ENCODE measurements at regions not wholly inside any gene's neighbourhood (a gene's known extent, or its start where the extent isn't known, plus 50 kb on each side); places are given as distances from the start of the nearest gene placed in this dataset.
"Not testable (repeated sequence)": the region's sequence is repeated elsewhere in the genome, so short reads cannot be mapped to it uniquely, and the experiment has no call there.

DNA sequence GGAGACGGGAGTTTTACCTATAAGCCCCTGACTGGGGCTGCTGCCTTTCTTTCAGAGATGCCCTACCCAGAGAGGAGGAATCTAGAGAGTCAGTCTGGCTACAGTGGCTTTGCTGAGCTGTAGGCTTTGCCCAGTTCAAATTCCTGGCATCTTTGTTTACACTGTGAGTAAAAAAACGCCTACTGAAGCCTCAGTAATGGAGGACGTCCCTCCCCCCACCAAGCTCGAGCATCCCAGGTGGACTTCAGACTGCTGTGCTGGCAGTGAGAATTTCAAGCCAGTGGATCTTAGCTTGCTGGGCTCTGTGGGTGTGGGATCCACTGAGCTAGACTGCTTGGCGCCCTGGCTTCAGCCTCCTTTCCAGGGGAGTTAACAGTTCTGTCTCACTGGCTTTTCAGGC is 237.1 kb upstream of the NT5E start:
- not testable (repeated sequence) for H3K27me3 ChIP-seq (ENCODE audit: control insufficient read depth in 3 of 3, insufficient read depth in 3 of 3, low read length in 2 of 3); H3K27ac ChIP-seq (ENCODE audit: low read depth in 1 of 2, low read length in 1 of 2); H3K9me3 ChIP-seq (ENCODE audit: control insufficient read depth in 4 of 4, insufficient read depth in 3 of 4, low read length in 3 of 4); H3K4me3 ChIP-seq; DNase-seq; ATAC-seq (ENCODE audit: insufficient read depth, low FRiP score); H3K36me3 ChIP-seq (ENCODE audit: control insufficient read depth in 4 of 4, insufficient read depth in 4 of 4, low read length in 4 of 4); H3K4me1 ChIP-seq (ENCODE audit: control insufficient read depth in 5 of 5, insufficient read depth in 5 of 5, low read length in 5 of 5); H3K9ac ChIP-seq (ENCODE audit: insufficient read depth in 1 of 2, low read length in 2 of 2)
- WGBS, 2 donors, result 34 to 38% methylated on average over 5 of the region's 5 CpGs

DNA sequence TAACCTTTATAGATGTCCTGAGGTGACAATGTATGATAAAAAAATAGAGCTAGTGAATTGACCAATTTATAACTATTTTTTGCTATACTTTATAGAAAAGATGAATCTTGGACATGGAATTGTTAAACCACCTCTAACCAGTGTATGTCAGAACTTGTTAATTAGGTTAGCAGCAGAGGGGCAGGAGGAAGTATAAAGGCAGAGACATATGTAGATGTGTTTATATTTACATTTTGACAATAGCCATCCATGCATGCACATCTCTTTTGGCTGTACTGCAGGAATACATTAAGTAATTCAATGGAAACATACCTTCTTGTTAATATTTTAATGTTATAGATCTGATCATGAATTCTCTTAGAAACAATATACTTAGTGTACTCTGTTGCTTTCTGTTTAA is 254.6 kb upstream of the NT5E start:
- no peak for DNase-seq

DNA sequence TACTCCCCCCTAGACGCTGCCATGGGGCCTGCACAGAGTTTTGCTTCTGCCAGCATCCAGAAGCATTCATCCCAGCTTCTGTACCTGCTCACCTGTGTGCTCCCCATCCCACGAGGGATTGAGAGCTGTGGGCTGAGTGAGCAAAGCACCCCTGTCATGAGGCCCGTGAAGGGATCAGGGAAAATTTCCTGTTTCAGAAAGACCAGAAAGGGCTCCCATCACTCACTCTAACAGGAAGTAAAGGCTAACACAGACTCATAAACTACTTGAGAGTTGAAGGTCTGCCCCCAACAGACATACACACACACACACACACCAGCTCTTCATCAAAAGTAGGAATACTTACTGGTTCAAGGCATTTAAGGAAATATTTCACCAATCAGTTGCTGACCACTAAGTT is 256.5 kb upstream of the NT5E start:
- 46 to 49% methylated on average over 3 of the region's 3 CpGs for WGBS, 2 donors

More for the DNA sequence above, 254.6 kb upstream of the NT5E start:
- Histone ChIP-seq H3K27ac (ENCODE audit: low read depth in 1 of 2, low read length in 1 of 2) (no peak overlapping the region), H3K9ac (ENCODE audit: insufficient read depth in 1 of 2, low read length in 2 of 2) (no peak overlapping the region), H3K9me3 (ENCODE audit: control insufficient read depth in 4 of 4, insufficient read depth in 3 of 4, low read length in 3 of 4) (peaks cover 0 to 5% (median 2%) of the 10 kb centered on the region in 4 donors), H3K4me3 (no peak overlapping the region), H3K4me1 (ENCODE audit: control insufficient read depth in 5 of 5, insufficient read depth in 5 of 5, low read length in 5 of 5) (no peaks in the 10 kb centered on the region), H3K27me3 (ENCODE audit: control insufficient read depth in 3 of 3, insufficient read depth in 3 of 3, low read length in 2 of 3) (no peaks in the 10 kb centered on the region), H3K36me3 (ENCODE audit: control insufficient read depth in 4 of 4, insufficient read depth in 4 of 4, low read length in 4 of 4) (no peaks in the 10 kb centered on the region)
- TF ChIP-seq, protein P1, sequence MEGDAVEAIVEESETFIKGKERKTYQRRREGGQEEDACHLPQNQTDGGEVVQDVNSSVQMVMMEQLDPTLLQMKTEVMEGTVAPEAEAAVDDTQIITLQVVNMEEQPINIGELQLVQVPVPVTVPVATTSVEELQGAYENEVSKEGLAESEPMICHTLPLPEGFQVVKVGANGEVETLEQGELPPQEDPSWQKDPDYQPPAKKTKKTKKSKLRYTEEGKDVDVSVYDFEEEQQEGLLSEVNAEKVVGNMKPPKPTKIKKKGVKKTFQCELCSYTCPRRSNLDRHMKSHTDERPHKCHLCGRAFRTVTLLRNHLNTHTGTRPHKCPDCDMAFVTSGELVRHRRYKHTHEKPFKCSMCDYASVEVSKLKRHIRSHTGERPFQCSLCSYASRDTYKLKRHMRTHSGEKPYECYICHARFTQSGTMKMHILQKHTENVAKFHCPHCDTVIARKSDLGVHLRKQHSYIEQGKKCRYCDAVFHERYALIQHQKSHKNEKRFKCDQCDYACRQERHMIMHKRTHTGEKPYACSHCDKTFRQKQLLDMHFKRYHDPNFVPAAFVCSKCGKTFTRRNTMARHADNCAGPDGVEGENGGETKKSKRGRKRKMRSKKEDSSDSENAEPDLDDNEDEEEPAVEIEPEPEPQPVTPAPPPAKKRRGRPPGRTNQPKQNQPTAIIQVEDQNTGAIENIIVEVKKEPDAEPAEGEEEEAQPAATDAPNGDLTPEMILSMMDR (IDR thresholded peaks at IDR 0.05; ENCODE audit: control extremely low read depth, extremely low read depth), result no peak
- ATAC-seq (ENCODE audit: insufficient read depth, low FRiP score), result no peak

DNA sequence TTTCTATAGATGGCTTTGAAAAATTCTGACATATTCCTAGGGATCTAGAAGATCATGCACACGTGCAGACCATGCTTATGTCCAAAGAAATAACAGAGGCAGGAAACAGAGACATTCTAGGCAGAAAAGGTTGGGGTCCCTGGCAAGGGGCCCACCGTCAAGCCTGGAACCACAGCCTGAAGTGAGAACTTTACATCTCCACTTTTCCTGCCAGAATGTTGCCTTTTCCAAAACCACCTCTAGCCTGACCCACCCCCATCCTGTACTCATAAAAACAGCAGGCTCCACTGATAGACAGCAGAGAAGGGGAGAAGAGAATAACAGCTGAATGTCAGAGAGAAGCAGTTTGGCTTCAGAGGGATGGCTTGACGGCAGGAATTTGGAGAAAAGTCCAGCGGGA is 257.3 kb upstream of the NT5E start:
- H3K27me3 ChIP-seq (ENCODE audit: control insufficient read depth in 3 of 3, insufficient read depth in 3 of 3, low read length in 2 of 3), result no peaks in the 10 kb centered on the region
- ATAC-seq (ENCODE audit: insufficient read depth, low FRiP score), result no peak

More for the DNA sequence above, 256.5 kb upstream of the NT5E start:
- no peaks in the 10 kb centered on the region for H3K27me3 ChIP-seq (ENCODE audit: control insufficient read depth in 3 of 3, insufficient read depth in 3 of 3, low read length in 2 of 3)
- DNase-seq (no peak), ATAC-seq (ENCODE audit: insufficient read depth, low FRiP score) (no peak)
- no peak overlapping the region for H3K9ac ChIP-seq (ENCODE audit: insufficient read depth in 1 of 2, low read length in 2 of 2)
- no peak overlapping the region for H3K4me3 ChIP-seq
- H3K4me1 ChIP-seq (ENCODE audit: control insufficient read depth in 5 of 5, insufficient read depth in 5 of 5, low read length in 5 of 5), result no peaks in the 10 kb centered on the region
- H3K36me3 ChIP-seq (ENCODE audit: control insufficient read depth in 4 of 4, insufficient read depth in 4 of 4, low read length in 4 of 4), result no peaks in the 10 kb centered on the region
- peaks cover 0 to 5% (median 4%) of the 10 kb centered on the region in 4 donors for H3K9me3 ChIP-seq (ENCODE audit: control insufficient read depth in 4 of 4, insufficient read depth in 3 of 4, low read length in 3 of 4)
- TF ChIP-seq, protein P1 (IDR thresholded peaks at IDR 0.05; ENCODE audit: control extremely low read depth, extremely low read depth), result no peak
- H3K27ac ChIP-seq (ENCODE audit: low read depth in 1 of 2, low read length in 1 of 2), result no peak overlapping the region

More for the DNA sequence above, 257.3 kb upstream of the NT5E start:
- Histone ChIP-seq H3K36me3 (ENCODE audit: control insufficient read depth in 4 of 4, insufficient read depth in 4 of 4, low read length in 4 of 4) (no peaks in the 10 kb centered on the region), H3K9me3 (ENCODE audit: control insufficient read depth in 4 of 4, insufficient read depth in 3 of 4, low read length in 3 of 4) (peaks cover 0 to 5% (median 4%) of the 10 kb centered on the region in 4 donors), H3K27ac (ENCODE audit: low read depth in 1 of 2, low read length in 1 of 2) (no peak overlapping the region), H3K9ac (ENCODE audit: insufficient read depth in 1 of 2, low read length in 2 of 2) (no peak overlapping the region), H3K4me1 (ENCODE audit: control insufficient read depth in 5 of 5, insufficient read depth in 5 of 5, low read length in 5 of 5) (no peaks in the 10 kb centered on the region), H3K4me3 (no peak overlapping the region)
- WGBS, 2 donors, result 66 to 74% methylated on average over 4 of the region's 4 CpGs
- TF ChIP-seq, protein P1 (IDR thresholded peaks at IDR 0.05; ENCODE audit: control extremely low read depth, extremely low read depth), result no peak
- no peak for DNase-seq

Measured in lung (tissue), 11 donors.